Renal cortical epithelial cell (primary cell): ENCODE measurements at regions not wholly inside any gene's neighbourhood (a gene's known extent, or its start where the extent isn't known, plus 50 kb on each side); places are given as distances from the start of the nearest gene placed in this dataset.
"Not testable (repeated sequence)": the region's sequence is repeated elsewhere in the genome, so short reads cannot be mapped to it uniquely, and the experiment has no call there.

Experiments used
- DNase-seq: peaks from one replicate; pipeline ENCODE4 v3.0.0-alpha.2; 2011; ENCODE audit warnings: low read depth

- DNase-seq = no peak
Observed at GRCh38 chr1:190975827-190976226, 498.2 kb upstream of the BRINP3 start.

- DNase-seq = no peak
Observed at GRCh38 chr1:191002768-191003167, 525.1 kb upstream of the BRINP3 start.

- no peak for DNase-seq
Observed at GRCh38 chr1:191016765-191017164, 539.1 kb upstream of the BRINP3 start.

GRCh38 chr1:191022856-191023255 is 545.2 kb upstream of the BRINP3 start:
- peak; percentile 76 for DNase-seq

GRCh38 chr1:191025896-191026642 is 548.4 kb upstream of the BRINP3 start:
- DNase-seq = no peak

- DNase-seq = no peak
Observed at GRCh38 chr1:191026828-191027227, 549.2 kb upstream of the BRINP3 start.

GRCh38 chr1:191034132-191034531 is 556.5 kb upstream of the BRINP3 start:
- no peak for DNase-seq

- DNase-seq = peak; percentile 2
Observed at GRCh38 chr1:191043066-191043465, 565.4 kb upstream of the BRINP3 start.

GRCh38 chr1:191049781-191050180 is 572.1 kb upstream of the BRINP3 start:
- DNase-seq = no peak

GRCh38 chr1:191052888-191053287 is 575.2 kb upstream of the BRINP3 start:
- no peak for DNase-seq

- no peak for DNase-seq
Observed at GRCh38 chr1:191065346-191065745, 587.7 kb upstream of the BRINP3 start.

- no peak for DNase-seq
Observed at GRCh38 chr1:191065771-191066170, 588.1 kb upstream of the BRINP3 start.

- DNase-seq = no peak
Observed at GRCh38 chr1:191074881-191075280, 597.2 kb upstream of the BRINP3 start.

- DNase-seq = not testable (repeated sequence)
Observed at GRCh38 chr1:191083090-191083489, 605.4 kb upstream of the BRINP3 start.

GRCh38 chr1:191085121-191085520 is 607.5 kb upstream of the BRINP3 start:
- DNase-seq = no peak

GRCh38 chr1:191086910-191087309 is 609.2 kb upstream of the BRINP3 start:
- DNase-seq = no peak

GRCh38 chr1:191096405-191096804 is 618.7 kb upstream of the BRINP3 start:
- DNase-seq = no peak

GRCh38 chr1:191099696-191100095 is 622.0 kb upstream of the BRINP3 start:
- DNase-seq = no peak

- DNase-seq = no peak
Observed at GRCh38 chr1:191101960-191102359, 624.3 kb upstream of the BRINP3 start.

- no peak for DNase-seq
Observed at GRCh38 chr1:191125950-191126349, 648.3 kb upstream of the BRINP3 start.

GRCh38 chr1:191134796-191135195 is 657.1 kb upstream of the BRINP3 start:
- peak; percentile 82 for DNase-seq

GRCh38 chr1:191140038-191140437 is 662.4 kb upstream of the BRINP3 start:
- no peak for DNase-seq

GRCh38 chr1:191142748-191143147 is 665.1 kb upstream of the BRINP3 start:
- no peak for DNase-seq

- DNase-seq = no peak
Observed at GRCh38 chr1:191145834-191146233, 668.2 kb upstream of the BRINP3 start.
